Stimulated activated naive CD4-positive, alpha-beta T cell (primary cell): ENCODE measurements at regions not wholly inside any gene's neighbourhood (a gene's known extent, or its start where the extent isn't known, plus 50 kb on each side); places are given as distances from the start of the nearest gene placed in this dataset.

ENCODE experiments used
- DNase-seq, 6 experiments: peaks; one replicate each; lab custom pipeline; 2025; lab: John Stamatoyannopoulos, UW

- no peak for DNase-seq
Observed at GRCh38 chrX:137366018-137366633, 199.8 kb upstream of the ZIC3 start.

GRCh38 chrX:137363559-137363958 is 202.4 kb upstream of the ZIC3 start:
- no peak for DNase-seq

- no peak for DNase-seq
Observed at GRCh38 chrX:137362583-137362982, 203.3 kb upstream of the ZIC3 start.

- DNase-seq, result no peak
Observed at GRCh38 chrX:137354851-137355250, 211.1 kb upstream of the ZIC3 start.

- no peak for DNase-seq
Observed at GRCh38 chrX:137353404-137353803, 212.5 kb upstream of the ZIC3 start.

GRCh38 chrX:137352101-137352660 is 213.7 kb upstream of the ZIC3 start:
- no peak for DNase-seq

- DNase-seq, result no peak
Observed at GRCh38 chrX:137342969-137343368, 223.0 kb upstream of the ZIC3 start.

- peak in 1 of 6 experiments; percentile 2 for DNase-seq
Observed at GRCh38 chrX:137313627-137314026, 252.3 kb upstream of the ZIC3 start.

- no peak for DNase-seq
Observed at GRCh38 chrX:137305404-137305803, 260.5 kb upstream of the ZIC3 start.

GRCh38 chrX:137297167-137297566 is 263.4 kb upstream of the GPR101 start:
- no peak for DNase-seq

- no peak for DNase-seq
Observed at GRCh38 chrX:137290011-137290410, 256.2 kb upstream of the GPR101 start.

GRCh38 chrX:137287191-137287590 is 253.4 kb upstream of the GPR101 start:
- DNase-seq, result no peak

- DNase-seq, result no peak
Observed at GRCh38 chrX:137286423-137286822, 252.6 kb upstream of the GPR101 start.

- DNase-seq, result no peak
Observed at GRCh38 chrX:137278825-137279224, 245.0 kb upstream of the GPR101 start.

GRCh38 chrX:137263374-137263773 is 229.6 kb upstream of the GPR101 start:
- DNase-seq, result no peak

GRCh38 chrX:137245183-137245582 is 211.4 kb upstream of the GPR101 start:
- DNase-seq, result no peak

GRCh38 chrX:137236837-137237236 is 203.0 kb upstream of the GPR101 start:
- no peak for DNase-seq

GRCh38 chrX:137234651-137235402 is 201.0 kb upstream of the GPR101 start:
- peak in 4 of 6 experiments; percentile 1 to 46 (median 18) for DNase-seq

- no peak for DNase-seq
Observed at GRCh38 chrX:137233478-137233877, 199.7 kb upstream of the GPR101 start.

- DNase-seq, result no peak
Observed at GRCh38 chrX:137227151-137227550, 193.4 kb upstream of the GPR101 start.

GRCh38 chrX:137215467-137215866 is 181.7 kb upstream of the GPR101 start:
- DNase-seq, result no peak

GRCh38 chrX:137212078-137212632 is 178.4 kb upstream of the GPR101 start:
- DNase-seq, result no peak

GRCh38 chrX:137198040-137198439 is 164.2 kb upstream of the GPR101 start:
- no peak for DNase-seq
